WERI-Rb-1 (cell line): ENCODE measurements at regions not wholly inside any gene's neighbourhood (a gene's known extent, or its start where the extent isn't known, plus 50 kb on each side); places are given as distances from the start of the nearest gene placed in this dataset.
"Not testable (repeated sequence)": the region's sequence is repeated elsewhere in the genome, so short reads cannot be mapped to it uniquely, and the experiment has no call there.

Source experiments
- DNase-seq: peaks from one replicate; pipeline ENCODE4 v3.0.0-alpha.2; 2020
- H3K27ac ChIP-seq: fragments of 250-450 bp; sonication (Bioruptor Pico); 2 replicates; pipeline ENCODE4 v1.5.1; 2020; ENCODE audit warnings: mild to moderate bottlenecking, moderate library complexity
- H3K27me3 ChIP-seq: fragments of 250-450 bp; sonication (Bioruptor Pico); 2 replicates; pipeline ENCODE4 v1.5.1; 2021; ENCODE audit warnings: mild to moderate bottlenecking, low read depth, moderate library complexity; ENCODE audit not compliant: insufficient read depth, severe bottlenecking
- H3K36me3 ChIP-seq: fragments of 250-450 bp; sonication (Bioruptor Pico); 2 replicates; pipeline ENCODE4 v1.5.1; 2020; ENCODE audit warnings: mild to moderate bottlenecking, moderate library complexity
- H3K4me3 ChIP-seq: 2 replicates; pipeline ENCODE4 v1.5.1; 2011; ENCODE audit warnings: low read depth, mild to moderate bottlenecking, control low read depth, low read length
- H3K9me3 ChIP-seq: fragments of 250-450 bp; sonication (Bioruptor Pico); 2 replicates; pipeline ENCODE4 v1.5.1; 2021; ENCODE audit warnings: mild to moderate bottlenecking, moderate library complexity; ENCODE audit not compliant: severe bottlenecking
- TF ChIP-seq, protein P1 (sequence below): IDR thresholded peaks from 2 replicates; pipeline ENCODE4 v1.5.1; 2011; ENCODE audit warnings: low read depth, mild to moderate bottlenecking, control low read depth, inconsistent platforms, low read length

DNA sequence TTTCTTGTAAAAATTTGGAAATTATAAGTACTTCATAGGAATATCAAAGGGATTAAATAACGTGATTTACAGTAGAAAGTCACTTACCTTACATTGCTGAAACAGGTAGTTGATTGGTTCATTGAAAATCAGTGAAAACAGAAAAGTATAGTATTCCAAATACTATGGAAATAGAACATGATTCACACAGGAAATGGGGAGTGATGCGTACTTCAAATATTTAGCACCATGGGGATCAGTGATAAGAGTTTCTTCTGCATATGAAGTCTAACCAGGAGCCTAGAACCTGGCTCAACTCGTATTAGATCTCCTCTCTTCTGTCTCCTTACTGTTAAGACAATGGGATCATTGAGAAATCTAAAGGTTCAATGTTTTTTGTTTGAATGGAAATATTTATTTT lies 133.3 kb downstream of the FAM174A start:
- Histone ChIP-seq H3K27me3 (no peaks in the 10 kb centered on the region), H3K27ac (no peak overlapping the region), H3K4me3 (no peak overlapping the region), H3K36me3 (no peaks in the 10 kb centered on the region), H3K9me3 (no peaks in the 10 kb centered on the region)
- TF ChIP-seq, protein P1, sequence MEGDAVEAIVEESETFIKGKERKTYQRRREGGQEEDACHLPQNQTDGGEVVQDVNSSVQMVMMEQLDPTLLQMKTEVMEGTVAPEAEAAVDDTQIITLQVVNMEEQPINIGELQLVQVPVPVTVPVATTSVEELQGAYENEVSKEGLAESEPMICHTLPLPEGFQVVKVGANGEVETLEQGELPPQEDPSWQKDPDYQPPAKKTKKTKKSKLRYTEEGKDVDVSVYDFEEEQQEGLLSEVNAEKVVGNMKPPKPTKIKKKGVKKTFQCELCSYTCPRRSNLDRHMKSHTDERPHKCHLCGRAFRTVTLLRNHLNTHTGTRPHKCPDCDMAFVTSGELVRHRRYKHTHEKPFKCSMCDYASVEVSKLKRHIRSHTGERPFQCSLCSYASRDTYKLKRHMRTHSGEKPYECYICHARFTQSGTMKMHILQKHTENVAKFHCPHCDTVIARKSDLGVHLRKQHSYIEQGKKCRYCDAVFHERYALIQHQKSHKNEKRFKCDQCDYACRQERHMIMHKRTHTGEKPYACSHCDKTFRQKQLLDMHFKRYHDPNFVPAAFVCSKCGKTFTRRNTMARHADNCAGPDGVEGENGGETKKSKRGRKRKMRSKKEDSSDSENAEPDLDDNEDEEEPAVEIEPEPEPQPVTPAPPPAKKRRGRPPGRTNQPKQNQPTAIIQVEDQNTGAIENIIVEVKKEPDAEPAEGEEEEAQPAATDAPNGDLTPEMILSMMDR = no peak
- DNase-seq = no peak

DNA sequence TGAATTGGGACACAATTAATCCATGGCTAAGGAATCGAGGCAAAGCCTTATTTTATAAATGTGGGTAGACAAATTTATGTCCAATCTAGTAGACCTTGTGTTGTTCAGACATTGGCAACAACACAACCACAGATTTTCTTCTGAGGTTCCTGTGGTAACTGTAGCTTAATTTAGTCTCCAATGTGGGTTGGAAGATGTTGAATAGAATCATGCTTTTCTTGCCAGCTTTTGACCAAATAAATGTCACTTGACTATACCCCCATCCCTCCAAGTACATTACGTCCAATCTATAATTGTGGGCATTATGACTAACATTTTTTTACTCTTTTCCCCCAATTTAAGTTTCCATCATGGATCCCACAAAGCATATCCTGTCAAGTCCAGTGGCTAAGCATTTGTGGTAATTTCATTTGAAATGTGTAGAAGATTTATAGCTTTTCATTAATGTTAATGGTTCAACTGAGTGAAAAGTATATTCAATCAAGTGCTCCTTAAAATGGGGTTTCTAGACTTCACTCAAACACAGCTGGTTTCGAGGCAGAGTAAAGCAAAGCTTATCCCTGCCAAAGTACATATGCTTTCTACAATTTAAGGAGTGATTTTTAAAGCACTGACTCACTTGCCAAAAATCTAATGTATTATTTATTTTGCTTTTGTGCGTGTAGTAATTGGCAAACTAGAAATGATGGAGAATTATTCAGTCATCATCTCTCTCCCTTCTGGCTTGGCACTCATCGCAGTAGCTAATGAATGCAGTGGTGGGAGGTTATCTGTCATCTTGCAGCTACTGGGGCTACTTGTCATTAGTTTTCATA lies 141.8 kb downstream of the FAM174A start:
- DNase-seq = no peak
- H3K27ac ChIP-seq = no peak overlapping the region
- no peaks in the 10 kb centered on the region for H3K27me3 ChIP-seq
- no peak overlapping the region for H3K4me3 ChIP-seq
- no peaks in the 10 kb centered on the region for H3K9me3 ChIP-seq
- no peaks in the 10 kb centered on the region for H3K36me3 ChIP-seq
- TF ChIP-seq, protein P1 = no peak

DNA sequence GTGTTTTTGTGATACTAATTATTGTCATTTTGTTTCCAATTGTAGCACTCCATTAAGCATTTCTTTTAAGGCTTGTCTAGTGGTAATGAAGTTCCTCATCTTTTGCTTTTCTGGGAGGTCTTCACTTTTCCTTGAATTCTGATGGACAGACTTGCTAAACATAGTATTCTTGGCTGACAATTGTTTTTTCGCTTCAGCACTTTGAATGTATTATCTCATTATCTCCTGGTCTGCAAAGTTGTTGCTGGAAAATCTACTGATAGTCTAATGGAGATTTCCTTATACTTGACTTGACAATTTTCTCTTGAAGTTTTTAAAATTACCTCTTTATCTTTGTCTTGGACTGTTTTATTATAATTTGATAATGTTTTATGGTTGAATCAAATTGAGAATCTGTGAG lies 147.5 kb downstream of the FAM174A start:
- Histone ChIP-seq H3K9me3 (peaks cover 4% of the 10 kb centered on the region), H3K36me3 (no peaks in the 10 kb centered on the region), H3K27me3 (no peaks in the 10 kb centered on the region), H3K4me3 (no peak overlapping the region), H3K27ac (no peak overlapping the region)
- TF ChIP-seq, protein P1 = no peak
- DNase-seq = no peak

DNA sequence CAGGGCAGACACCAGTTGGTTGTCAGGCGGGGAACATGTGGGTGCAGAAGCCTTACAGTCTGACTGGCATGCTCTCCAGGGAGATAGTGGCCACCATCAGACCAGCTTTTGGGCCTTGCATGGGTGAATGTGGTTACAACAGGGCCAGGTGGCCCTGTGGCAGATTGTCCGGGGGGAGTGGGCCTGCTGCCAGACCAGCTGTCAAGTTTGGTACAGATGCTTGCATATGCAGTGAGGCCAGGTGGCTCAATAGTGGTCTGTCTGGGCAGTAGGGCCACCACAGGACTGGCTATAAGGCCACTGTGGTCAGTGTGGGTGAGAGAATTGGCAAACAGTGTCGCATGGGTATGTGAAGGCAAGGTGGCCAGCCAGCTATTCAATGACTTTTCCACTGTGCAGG lies 148.7 kb downstream of the FAM174A start:
- no peak overlapping the region for H3K4me3 ChIP-seq
- H3K27ac ChIP-seq = no peak overlapping the region
- TF ChIP-seq, protein P1 = no peak
- no peaks in the 10 kb centered on the region for H3K36me3 ChIP-seq
- no peaks in the 10 kb centered on the region for H3K27me3 ChIP-seq
- DNase-seq = no peak
- H3K9me3 ChIP-seq = peaks cover 4% of the 10 kb centered on the region

DNA sequence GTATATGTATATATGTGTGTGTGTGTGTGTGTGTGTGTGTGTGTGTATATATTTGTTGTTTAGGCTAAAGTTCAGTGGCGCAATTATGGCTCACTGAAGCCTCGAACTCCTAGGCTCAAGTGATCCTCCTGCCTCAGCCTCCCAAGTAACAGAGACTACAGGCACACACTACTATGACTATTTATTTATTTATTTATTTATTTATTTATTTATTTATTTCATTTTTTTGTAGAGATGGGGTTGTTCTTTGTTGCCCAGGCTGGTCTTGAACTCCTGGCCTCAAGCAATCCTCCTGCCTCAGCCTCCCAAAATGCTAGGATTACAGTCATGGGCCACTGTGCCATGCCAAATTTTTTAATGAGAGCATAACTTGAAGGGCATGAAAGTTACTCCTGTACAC lies 149.9 kb downstream of the FAM174A start:
- H3K36me3 ChIP-seq, H3K9me3 ChIP-seq, H3K27ac ChIP-seq, H3K4me3 ChIP-seq, DNase-seq, H3K27me3 ChIP-seq: not testable (repeated sequence)

DNA sequence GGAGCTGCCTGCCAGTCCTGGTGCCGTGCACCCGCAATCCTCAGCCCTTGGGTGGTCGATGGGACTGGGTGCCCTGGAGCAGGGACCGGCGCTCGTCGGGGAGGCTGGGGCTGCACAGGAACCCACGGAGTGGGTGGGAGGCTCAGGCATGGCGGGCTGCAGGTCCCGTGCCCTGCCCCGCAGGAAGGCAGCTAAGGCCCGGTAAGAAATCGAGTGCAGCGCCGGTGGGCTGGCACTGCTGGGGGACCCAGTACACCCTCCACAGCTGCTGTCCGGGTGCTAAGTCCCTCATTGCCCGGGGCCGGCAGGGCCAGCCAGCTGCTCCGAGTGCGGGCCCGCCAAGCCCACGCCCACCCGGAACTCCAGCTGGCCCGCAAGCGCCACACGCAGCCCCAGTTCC lies 153.7 kb downstream of the FAM174A start:
- H3K27ac ChIP-seq, H3K4me3 ChIP-seq, H3K9me3 ChIP-seq, H3K36me3 ChIP-seq, DNase-seq, H3K27me3 ChIP-seq: not testable (repeated sequence)

DNA sequence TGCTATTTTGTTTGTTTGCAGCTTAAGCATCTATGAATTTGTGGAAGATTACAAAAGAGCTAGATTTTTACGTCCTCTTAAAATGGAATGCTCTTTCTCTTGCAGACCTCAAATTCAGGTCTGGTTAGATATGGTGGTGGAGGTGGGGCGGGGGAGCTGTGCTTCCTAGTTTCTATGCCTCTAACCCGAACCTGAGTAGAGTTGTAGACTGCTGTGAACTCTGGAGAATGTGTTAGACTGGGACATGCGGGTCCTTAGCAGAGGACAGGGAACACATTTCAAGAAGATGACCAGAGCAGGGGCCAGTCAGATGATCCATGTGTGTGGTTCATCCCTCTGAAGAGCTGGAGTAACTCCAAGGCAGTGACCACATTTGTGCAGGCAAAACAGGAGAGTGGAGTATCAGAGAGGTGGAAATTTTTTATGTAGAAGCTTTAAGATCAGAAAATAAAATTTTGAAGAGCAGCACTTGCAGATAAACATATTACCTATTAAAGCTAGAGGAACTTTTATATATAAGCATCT lies 154.9 kb downstream of the FAM174A start:
- H3K27me3 ChIP-seq = no peaks in the 10 kb centered on the region
- TF ChIP-seq, protein P1 = no peak

More for the DNA sequence above, 154.9 kb downstream of the FAM174A start:
- DNase-seq = no peak
- Histone ChIP-seq H3K27ac (no peak overlapping the region), H3K9me3 (no peaks in the 10 kb centered on the region), H3K36me3 (no peaks in the 10 kb centered on the region), H3K4me3 (no peak overlapping the region)
